Smooth muscle cell (in vitro differentiated cells): ENCODE measurements at regions not wholly inside any gene's neighbourhood (a gene's known extent, or its start where the extent isn't known, plus 50 kb on each side); places are given as distances from the start of the nearest gene placed in this dataset.

Source experiments
- DNase-seq: peaks from one replicate; lab custom pipeline; 2025; ENCODE audit not compliant: unreplicated experiment; lab: John Stamatoyannopoulos, UW
- H2AFZ ChIP-seq: fragments of 200-600 bp; sonication (generic); 2 replicates; pipeline ENCODE4 v1.6.0; 2016; ENCODE audit warnings: antibody characterized with exemption, low read depth, mild to moderate bottlenecking
- H3F3A ChIP-seq: fragments of 200-600 bp; sonication (generic); 2 replicates; pipeline ENCODE4 v1.6.0; 2017; ENCODE audit warnings: antibody characterized with exemption, low read depth
- H3K27ac ChIP-seq: fragments of 200-600 bp; sonication (generic); 2 replicates; pipeline ENCODE4 v1.5.1; 2016; ENCODE audit warnings: low read depth, mild to moderate bottlenecking
- H3K27me3 ChIP-seq: fragments of 200-600 bp; sonication (generic); 2 replicates; pipeline ENCODE4 v1.6.1; 2016; ENCODE audit warnings: low read depth, mild to moderate bottlenecking
- H3K36me3 ChIP-seq: fragments of 200-600 bp; sonication (generic); 2 replicates; pipeline ENCODE4 v1.5.1; 2016; ENCODE audit warnings: low read depth
- H3K4me1 ChIP-seq: fragments of 200-600 bp; sonication (generic); 2 replicates; pipeline ENCODE4 v1.5.1; 2016; ENCODE audit warnings: low read depth
- H3K4me2 ChIP-seq: fragments of 200-600 bp; sonication (generic); 2 replicates; pipeline ENCODE4 v1.6.0; 2016; ENCODE audit warnings: mild to moderate bottlenecking
- H3K4me3 ChIP-seq: fragments of 200-600 bp; sonication (generic); 2 replicates; pipeline ENCODE4 v1.5.1; 2016; ENCODE audit warnings: mild to moderate bottlenecking
- H3K79me2 ChIP-seq: fragments of 200-600 bp; sonication (generic); 2 replicates; pipeline ENCODE4 v1.6.0; 2016; ENCODE audit warnings: low read depth, mild to moderate bottlenecking
- H3K9ac ChIP-seq: fragments of 200-600 bp; sonication (generic); 2 replicates; pipeline ENCODE4 v1.6.0; 2016; ENCODE audit warnings: low read depth
- H3K9me3 ChIP-seq: fragments of 200-600 bp; sonication (generic); replicated peaks from 2 replicates; pipeline ENCODE4 v1.5.1; 2016; ENCODE audit warnings: low read depth
- H4K20me1 ChIP-seq: fragments of 200-600 bp; sonication (generic); 2 replicates; pipeline ENCODE4 v1.6.0; 2016; ENCODE audit warnings: low read depth
- CTCF ChIP-seq: fragments of 200-600 bp; sonication (generic); IDR thresholded peaks from 2 replicates; pipeline ENCODE4 v1.5.1; 2017; ENCODE audit warnings: borderline replicate concordance, mild to moderate bottlenecking, antibody characterized with exemption; ENCODE audit not compliant: insufficient read depth, poor library complexity, severe bottlenecking
- WGBS: methylation state at CpG from one replicate; pipeline ENCODE4 v1.1.7; 2016; ENCODE audit warnings: low lambda C conversion rate; 5-methylcytosine and 5-hydroxymethylcytosine counted together

GRCh38 chr3:162369306-162369705, 872.7 kb downstream of the OTOL1 start:
- Histone ChIP-seq H3K9me3 (no peaks in the 10 kb centered on the region), H3K27me3 (no peaks in the 10 kb centered on the region), H4K20me1 (no peaks in the 10 kb centered on the region), H3K4me1 (peaks cover 10% of the 10 kb centered on the region), H3K79me2 (no peaks in the 10 kb centered on the region), H3K4me2 (no peak overlapping the region), H3K9ac (no peak overlapping the region), H2AFZ (no peak overlapping the region), H3K4me3 (no peak overlapping the region), H3K36me3 (no peaks in the 10 kb centered on the region), H3K27ac (no peak overlapping the region), H3F3A (peaks cover 7% of the 10 kb centered on the region)
- 81% methylated on average over 1 of the region's 1 CpG for WGBS
- no peak for TF ChIP-seq CTCF
- DNase-seq = no peak

GRCh38 chr3:162370141-162370540, 873.5 kb downstream of the OTOL1 start:
- H3K27me3 ChIP-seq = no peaks in the 10 kb centered on the region
- H3K9me3 ChIP-seq = no peaks in the 10 kb centered on the region
- no peak for DNase-seq
- H3K4me1 ChIP-seq = peaks cover 10% of the 10 kb centered on the region
- H3K4me3 ChIP-seq = no peak overlapping the region
- H3K27ac ChIP-seq = no peak overlapping the region
- H3F3A ChIP-seq = peaks cover 7% of the 10 kb centered on the region
- no peak overlapping the region for H3K9ac ChIP-seq
- H2AFZ ChIP-seq = no peak overlapping the region
- 86% methylated on average over 1 of the region's 1 CpG for WGBS
- H3K79me2 ChIP-seq = no peaks in the 10 kb centered on the region
- no peaks in the 10 kb centered on the region for H3K36me3 ChIP-seq
- TF ChIP-seq CTCF = no peak
- H4K20me1 ChIP-seq = no peaks in the 10 kb centered on the region
- H3K4me2 ChIP-seq = no peak overlapping the region

- 100% methylated on average over 1 of the region's 1 CpG for WGBS
- H3K27me3 ChIP-seq = no peaks in the 10 kb centered on the region
- peaks cover 5% of the 10 kb centered on the region for H3K4me1 ChIP-seq
- no peaks in the 10 kb centered on the region for H3K36me3 ChIP-seq
- H3K27ac ChIP-seq = no peak overlapping the region
- DNase-seq = no peak
- H2AFZ ChIP-seq = no peak overlapping the region
- no peak overlapping the region for H3K4me3 ChIP-seq
- no peaks in the 10 kb centered on the region for H3F3A ChIP-seq
- H3K4me2 ChIP-seq = no peak overlapping the region
- no peaks in the 10 kb centered on the region for H4K20me1 ChIP-seq
- no peak for TF ChIP-seq CTCF
- H3K79me2 ChIP-seq = no peaks in the 10 kb centered on the region
- H3K9ac ChIP-seq = no peak overlapping the region
- H3K9me3 ChIP-seq = no peaks in the 10 kb centered on the region
These were observed 880.2 kb downstream of the OTOL1 start for GRCh38 chr3:162376761-162377160.

GRCh38 chr3:162377608-162378007, 881.0 kb downstream of the OTOL1 start:
- no peak for TF ChIP-seq CTCF
- H3K4me2 ChIP-seq = no peak overlapping the region
- no peaks in the 10 kb centered on the region for H3K27me3 ChIP-seq
- H2AFZ ChIP-seq = no peak overlapping the region
- H3K9me3 ChIP-seq = no peaks in the 10 kb centered on the region
- no peak overlapping the region for H3K4me3 ChIP-seq
- no peak overlapping the region for H3K9ac ChIP-seq
- H4K20me1 ChIP-seq = no peaks in the 10 kb centered on the region
- H3K36me3 ChIP-seq = no peaks in the 10 kb centered on the region
- DNase-seq = no peak
- no peak overlapping the region for H3K27ac ChIP-seq
- WGBS = 90% methylated on average over 5 of the region's 5 CpGs
- no peaks in the 10 kb centered on the region for H3K4me1 ChIP-seq
- H3K79me2 ChIP-seq = no peaks in the 10 kb centered on the region
- no peaks in the 10 kb centered on the region for H3F3A ChIP-seq
